ENCODE measurements at regions not wholly inside any gene's neighbourhood (a gene's known extent, or its start where the extent isn't known, plus 50 kb on each side); places are given as distances from the start of the nearest gene placed in this dataset.
"Not testable (repeated sequence)": the region's sequence is repeated elsewhere in the genome, so short reads cannot be mapped to it uniquely, and the experiment has no call there.

- H3K36me3 ChIP-seq (ENCODE audit: low read depth, missing control alignments); H3K27me3 ChIP-seq; H3K4me3 ChIP-seq; H3K9me3 ChIP-seq; intact Hi-C loops (cut with DNase I; ENCODE audit: low total_unique reads); H3K4me1 ChIP-seq; DNase-seq; H3K27ac ChIP-seq: not testable (repeated sequence)
- WGBS, 2 donors, result 94% methylated on average over 15 of the region's 15 CpGs
Observed at GRCh38 chr6:158886346-158886977, 67.3 kb upstream of the EZR start.

- DNase-seq; H3K4me3 ChIP-seq; H3K27ac ChIP-seq; H3K9me3 ChIP-seq; intact Hi-C loops (cut with DNase I; ENCODE audit: low total_unique reads); H3K27me3 ChIP-seq; H3K36me3 ChIP-seq (ENCODE audit: low read depth, missing control alignments); H3K4me1 ChIP-seq: not testable (repeated sequence)
- WGBS, 2 donors, result 55 to 70% methylated on average over 3 of the region's 3 CpGs
Observed at GRCh38 chr6:158881884-158882283, 62.7 kb upstream of the EZR start.

GRCh38 chr6:158881276-158881675 is 62.1 kb upstream of the EZR start:
- DNase-seq; intact Hi-C loops (cut with DNase I; ENCODE audit: low total_unique reads); H3K4me1 ChIP-seq; H3K36me3 ChIP-seq (ENCODE audit: low read depth, missing control alignments); H3K4me3 ChIP-seq; H3K27me3 ChIP-seq; H3K9me3 ChIP-seq; H3K27ac ChIP-seq: not testable (repeated sequence)
- WGBS, 2 donors, result 75 to 80% methylated on average over 1 of the region's 1 CpG

GRCh38 chr6:158879180-158879579 is 60.0 kb upstream of the EZR start:
- Histone ChIP-seq H3K9me3 (no peaks in the 10 kb centered on the region), H3K4me1 (no peaks in the 10 kb centered on the region), H3K27me3 (no peaks in the 10 kb centered on the region), H3K27ac (no peak overlapping the region), H3K4me3 (no peak overlapping the region), H3K36me3 (ENCODE audit: low read depth, missing control alignments) (no peaks in the 10 kb centered on the region)
- DNase-seq, result no peak
- TF ChIP-seq POLR2A (IDR thresholded peaks at IDR 0.05) (no peak), CTCF (IDR thresholded peaks at IDR 0.05) (no peak)
- WGBS, 2 donors, result 95% methylated on average over 5 of the region's 5 CpGs
- intact Hi-C loops (cut with DNase I; ENCODE audit: low total_unique reads), result no loop called here

GRCh38 chr6:158877716-158878115 is 58.5 kb upstream of the EZR start:
- H3K27me3 ChIP-seq, result no peaks in the 10 kb centered on the region
- TF ChIP-seq CTCF (IDR thresholded peaks at IDR 0.05), result no peak
- TF ChIP-seq POLR2A (IDR thresholded peaks at IDR 0.05), result no peak
- 96 to 100% methylated on average over 1 of the region's 1 CpG for WGBS, 2 donors
- H3K36me3 ChIP-seq (ENCODE audit: low read depth, missing control alignments), result no peaks in the 10 kb centered on the region
- no peak overlapping the region for H3K4me3 ChIP-seq
- DNase-seq, result no peak
- intact Hi-C loops (cut with DNase I; ENCODE audit: low total_unique reads), result no loop called here
- H3K27ac ChIP-seq, result no peak overlapping the region
- no peaks in the 10 kb centered on the region for H3K9me3 ChIP-seq
- no peaks in the 10 kb centered on the region for H3K4me1 ChIP-seq

- no peaks in the 10 kb centered on the region for H3K27me3 ChIP-seq
- 83 to 93% methylated on average over 1 of the region's 1 CpG for WGBS, 2 donors
- H3K9me3 ChIP-seq, result no peaks in the 10 kb centered on the region
- no peaks in the 10 kb centered on the region for H3K36me3 ChIP-seq (ENCODE audit: low read depth, missing control alignments)
- no peak overlapping the region for H3K4me3 ChIP-seq
- TF ChIP-seq POLR2A (IDR thresholded peaks at IDR 0.05), result no peak
- no peaks in the 10 kb centered on the region for H3K4me1 ChIP-seq
- no peak for DNase-seq
- intact Hi-C loops (cut with DNase I; ENCODE audit: low total_unique reads), result no loop called here
- H3K27ac ChIP-seq, result no peak overlapping the region
Observed at GRCh38 chr6:158876886-158877285, 57.7 kb upstream of the EZR start.

GRCh38 chr6:158870649-158870957 is 51.4 kb upstream of the EZR start:
- H3K27me3 ChIP-seq, result no peaks in the 10 kb centered on the region
- peak overlapping the region; percentile 65 to 70 for H3K4me3 ChIP-seq
- TF ChIP-seq POLR2A (IDR thresholded peaks at IDR 0.05) (no peak), CTCF (IDR thresholded peaks at IDR 0.05) (no peak)
- H3K9me3 ChIP-seq, result no peaks in the 10 kb centered on the region
- 60 to 69% methylated on average over 4 of the region's 4 CpGs for WGBS, 2 donors
- no peaks in the 10 kb centered on the region for H3K4me1 ChIP-seq
- no peaks in the 10 kb centered on the region for H3K36me3 ChIP-seq (ENCODE audit: low read depth, missing control alignments)
- peak overlapping the region in 1 of 2 donors; percentile 85 for H3K27ac ChIP-seq
- intact Hi-C loops (cut with DNase I; ENCODE audit: low total_unique reads), result no loop called here
- DNase-seq, result no peak
